Right atrium auricular region (tissue), 2 donors: ENCODE measurements at regions not wholly inside any gene's neighbourhood (a gene's known extent, or its start where the extent isn't known, plus 50 kb on each side); places are given as distances from the start of the nearest gene placed in this dataset.

Experiments used
- DNase-seq: peaks from one replicate; pipeline ENCODE4 v3.0.0-alpha.2; 2019; ENCODE audit warnings: low spot score
- H3K27ac ChIP-seq, 2 donors: fragments of 200-600 bp; sonication (generic); 1 replicate in 1 of 2; 2 replicates in 1 of 2; pipeline ENCODE4 v1.5.1; 2016 to 2019
- H3K27me3 ChIP-seq, 2 donors: fragments of 200-600 bp; sonication (generic); one replicate each; pipeline versions ENCODE4 v1.5.1 to v1.6.0; 2017 to 2019
- H3K36me3 ChIP-seq: fragments of 200-600 bp; sonication (generic); one replicate; pipeline ENCODE4 v1.5.1; 2016
- H3K4me1 ChIP-seq, 2 donors: fragments of 200-600 bp; sonication (generic); one replicate each; pipeline versions ENCODE4 v1.5.1 to v1.6.0; 2017 to 2019
- H3K4me3 ChIP-seq, 2 donors: fragments of 200-600 bp; sonication (generic); 1 replicate in 1 of 2; 2 replicates in 1 of 2; pipeline ENCODE4 v1.5.1; 2017 to 2019; ENCODE audit warnings: mild to moderate bottlenecking in 1 of 2, moderate library complexity in 1 of 2
- H3K9me3 ChIP-seq, 2 donors: fragments of 200-600 bp; sonication (generic); one replicate each; pipeline ENCODE4 v1.5.1; 2019
- TF ChIP-seq, protein P1 (sequence below), 2 donors: fragments of 200-600 bp; sonication (generic); IDR thresholded peaks; one replicate each; pipeline ENCODE4 v1.5.1; 2019; ENCODE audit warnings: antibody characterized with exemption in 2 of 2

DNA sequence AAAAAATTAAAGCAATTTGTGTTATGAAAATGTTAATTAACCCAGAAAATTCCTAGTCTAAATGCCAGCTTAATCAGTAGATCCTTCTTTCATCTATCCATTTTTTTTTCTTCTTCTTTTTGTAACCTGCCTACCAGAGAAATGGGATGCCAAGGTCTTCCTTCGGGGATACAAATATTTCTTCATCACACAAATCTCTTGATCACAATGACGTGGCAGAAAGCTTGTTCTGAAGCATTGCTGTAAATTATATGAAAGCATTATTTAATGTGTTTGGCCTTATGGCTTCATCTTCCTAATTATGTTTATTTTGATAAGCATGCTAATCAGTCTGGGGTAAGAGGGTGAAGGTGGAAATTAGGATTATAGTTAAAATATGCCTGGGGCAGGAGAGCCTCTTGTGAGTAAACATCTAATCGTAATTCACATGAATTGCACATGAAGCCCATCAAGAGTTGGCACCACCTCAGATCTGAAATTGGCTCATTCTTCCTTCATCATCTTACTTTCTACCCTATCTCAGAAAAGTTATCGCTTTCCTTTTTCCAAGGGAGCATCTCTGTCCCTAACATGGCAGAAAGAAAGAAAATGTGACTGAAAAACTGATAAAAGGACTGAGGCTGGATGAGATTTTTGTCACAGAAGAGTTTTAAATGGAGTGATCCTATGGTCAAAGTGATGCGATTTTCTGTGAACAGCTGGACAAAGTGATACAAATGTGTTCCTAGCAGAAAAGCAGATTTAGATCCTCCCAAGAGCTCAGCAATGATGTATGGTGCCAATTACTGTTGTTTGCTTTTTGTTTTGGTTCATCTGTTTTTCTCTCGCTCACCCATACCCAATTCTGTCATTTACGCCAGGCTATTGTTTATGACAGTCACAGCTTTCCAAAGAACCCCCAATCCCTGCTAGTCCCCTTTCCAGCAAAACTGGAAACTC, 76.9 kb upstream of the PMAIP1 start:
- no peaks in the 10 kb centered on the region for H3K9me3 ChIP-seq
- H3K4me1 ChIP-seq = no peaks in the 10 kb centered on the region
- H3K4me3 ChIP-seq = no peak overlapping the region
- H3K27me3 ChIP-seq = no peaks in the 10 kb centered on the region
- TF ChIP-seq, protein P1, sequence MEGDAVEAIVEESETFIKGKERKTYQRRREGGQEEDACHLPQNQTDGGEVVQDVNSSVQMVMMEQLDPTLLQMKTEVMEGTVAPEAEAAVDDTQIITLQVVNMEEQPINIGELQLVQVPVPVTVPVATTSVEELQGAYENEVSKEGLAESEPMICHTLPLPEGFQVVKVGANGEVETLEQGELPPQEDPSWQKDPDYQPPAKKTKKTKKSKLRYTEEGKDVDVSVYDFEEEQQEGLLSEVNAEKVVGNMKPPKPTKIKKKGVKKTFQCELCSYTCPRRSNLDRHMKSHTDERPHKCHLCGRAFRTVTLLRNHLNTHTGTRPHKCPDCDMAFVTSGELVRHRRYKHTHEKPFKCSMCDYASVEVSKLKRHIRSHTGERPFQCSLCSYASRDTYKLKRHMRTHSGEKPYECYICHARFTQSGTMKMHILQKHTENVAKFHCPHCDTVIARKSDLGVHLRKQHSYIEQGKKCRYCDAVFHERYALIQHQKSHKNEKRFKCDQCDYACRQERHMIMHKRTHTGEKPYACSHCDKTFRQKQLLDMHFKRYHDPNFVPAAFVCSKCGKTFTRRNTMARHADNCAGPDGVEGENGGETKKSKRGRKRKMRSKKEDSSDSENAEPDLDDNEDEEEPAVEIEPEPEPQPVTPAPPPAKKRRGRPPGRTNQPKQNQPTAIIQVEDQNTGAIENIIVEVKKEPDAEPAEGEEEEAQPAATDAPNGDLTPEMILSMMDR (IDR thresholded peaks at IDR 0.05) = no peak
- no peaks in the 10 kb centered on the region for H3K36me3 ChIP-seq
- H3K27ac ChIP-seq = no peak overlapping the region
- no peak for DNase-seq

DNA sequence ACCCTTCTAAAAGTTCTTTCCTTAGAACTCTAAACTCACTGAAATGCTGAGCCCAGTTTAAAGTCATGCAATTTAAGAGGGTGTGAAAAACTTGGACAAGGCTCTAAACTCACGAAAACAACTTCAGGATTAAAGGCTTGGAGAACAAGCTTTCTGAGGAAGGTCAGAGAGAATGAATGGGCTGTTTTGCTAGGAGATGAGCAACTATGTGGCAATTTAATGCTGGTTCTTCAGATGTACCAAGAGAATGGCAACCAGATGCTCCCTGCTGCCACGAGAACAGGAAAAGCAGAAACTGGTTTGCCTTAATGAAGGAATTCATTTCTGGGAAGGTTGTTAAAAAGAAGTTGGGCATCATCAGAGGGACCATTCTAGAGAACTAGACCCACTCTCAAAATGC, 77.8 kb upstream of the PMAIP1 start:
- Histone ChIP-seq H3K36me3 (no peaks in the 10 kb centered on the region), H3K9me3 (no peaks in the 10 kb centered on the region), H3K27me3 (no peaks in the 10 kb centered on the region), H3K27ac (no peak overlapping the region), H3K4me1 (no peaks in the 10 kb centered on the region), H3K4me3 (no peak overlapping the region)
- TF ChIP-seq, protein P1 (IDR thresholded peaks at IDR 0.05) = no peak
- DNase-seq = no peak

DNA sequence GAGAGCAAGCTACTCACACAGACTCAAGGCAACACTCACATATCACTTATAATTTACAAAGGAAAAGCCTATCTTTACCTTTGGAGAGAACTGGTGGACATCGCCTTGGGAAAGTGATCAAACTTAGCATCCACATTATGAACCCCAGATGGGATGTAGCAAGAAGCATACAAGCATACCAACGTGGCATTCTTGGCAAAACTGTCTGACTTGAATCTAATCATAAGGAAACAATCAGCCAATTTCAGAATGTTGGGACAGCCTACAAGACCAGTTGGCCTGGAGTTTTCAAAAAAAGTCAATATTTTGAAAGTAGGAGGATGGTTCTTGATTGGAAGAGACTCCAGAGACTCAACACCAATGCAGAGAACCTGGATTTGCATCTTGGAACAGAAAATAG, 79.1 kb upstream of the PMAIP1 start:
- H3K36me3 ChIP-seq = no peaks in the 10 kb centered on the region

DNA sequence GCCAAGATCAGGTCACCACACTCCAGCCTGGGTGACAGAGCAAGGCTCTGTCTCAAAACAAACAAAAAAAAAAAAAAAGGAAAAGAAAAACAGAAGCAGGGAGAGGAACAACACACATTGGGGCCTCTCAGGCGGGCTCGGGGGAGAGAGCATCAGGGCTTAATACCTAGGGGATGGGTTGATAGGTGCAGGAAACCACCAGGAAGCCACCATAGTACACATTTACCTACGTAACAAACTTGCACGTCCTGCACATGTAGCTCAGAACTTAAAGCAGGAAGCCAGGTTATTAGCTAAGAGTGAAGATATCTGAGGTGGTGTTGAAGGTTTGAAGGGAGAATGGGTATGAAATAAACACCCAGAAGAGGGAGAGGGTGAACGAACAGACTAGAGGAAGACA, 81.0 kb upstream of the PMAIP1 start:
- no peak for DNase-seq
- Histone ChIP-seq H3K27ac (no peak overlapping the region), H3K4me3 (no peak overlapping the region), H3K9me3 (no peaks in the 10 kb centered on the region), H3K27me3 (no peaks in the 10 kb centered on the region), H3K4me1 (no peaks in the 10 kb centered on the region), H3K36me3 (no peaks in the 10 kb centered on the region)
- TF ChIP-seq, protein P1 (IDR thresholded peaks at IDR 0.05) = no peak

More for the DNA sequence above, 79.1 kb upstream of the PMAIP1 start:
- H3K27ac ChIP-seq = no peak overlapping the region
- no peak for DNase-seq
- no peaks in the 10 kb centered on the region for H3K27me3 ChIP-seq
- no peaks in the 10 kb centered on the region for H3K4me1 ChIP-seq
- H3K4me3 ChIP-seq = no peak overlapping the region
- TF ChIP-seq, protein P1 (IDR thresholded peaks at IDR 0.05) = no peak
- H3K9me3 ChIP-seq = no peaks in the 10 kb centered on the region

DNA sequence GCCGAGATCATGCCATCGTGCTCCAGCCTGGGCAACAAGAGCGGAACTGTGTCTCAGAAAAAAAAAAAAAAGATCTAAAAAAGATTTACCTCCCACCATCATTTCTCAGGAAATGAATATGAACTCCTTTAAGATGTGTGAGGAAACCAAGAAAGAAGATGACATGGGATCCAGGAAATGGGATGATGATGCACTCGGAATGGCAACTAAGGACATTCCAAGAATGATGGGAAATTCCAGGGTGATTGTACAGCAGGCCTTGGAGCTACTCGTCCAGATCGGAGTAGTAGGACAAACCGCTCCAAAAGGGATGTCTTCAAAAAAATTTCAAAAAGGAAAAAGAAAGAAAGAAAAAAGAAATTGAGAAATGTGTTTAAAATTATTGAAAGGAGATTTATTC, 84.9 kb upstream of the PMAIP1 start:
- Histone ChIP-seq H3K4me1 (no peaks in the 10 kb centered on the region), H3K4me3 (no peak overlapping the region), H3K9me3 (no peaks in the 10 kb centered on the region), H3K36me3 (no peaks in the 10 kb centered on the region), H3K27ac (no peak overlapping the region), H3K27me3 (no peaks in the 10 kb centered on the region)
- DNase-seq = no peak
- TF ChIP-seq, protein P1 (IDR thresholded peaks at IDR 0.05) = no peak
